ENCODE measurements at regions not wholly inside any gene's neighbourhood (a gene's known extent, or its start where the extent isn't known, plus 50 kb on each side); places are given as distances from the start of the nearest gene placed in this dataset.

- CTCF ChIA-PET = no interaction called here
- POLR2A ChIA-PET (ENCODE audit: low non-redundant PET) = no interaction called here
- no peak for DNase-seq (ENCODE audit: low spot score)
- no peak for TF ChIP-seq CTCF (conservative IDR thresholded peaks at IDR 0.05; ENCODE audit: low read depth)
- H3K27ac ChIP-seq = no peak overlapping the region
Measured at GRCh38 chr3:53978386-53978785, 86.7 kb upstream of the SELENOK start.

- POLR2A ChIA-PET (ENCODE audit: low non-redundant PET) = no interaction called here
- no peak for TF ChIP-seq CTCF (conservative IDR thresholded peaks at IDR 0.05; ENCODE audit: low read depth)
- DNase-seq (ENCODE audit: low spot score) = no peak
- no peak overlapping the region for H3K27ac ChIP-seq
- CTCF ChIA-PET = no interaction called here
Measured at GRCh38 chr3:53975382-53975781, 83.7 kb upstream of the SELENOK start.

- H3K27ac ChIP-seq = no peak overlapping the region
- POLR2A ChIA-PET (ENCODE audit: low non-redundant PET) = no interaction called here
- CTCF ChIA-PET = no interaction called here
- DNase-seq (ENCODE audit: low spot score) = no peak
- no peak for TF ChIP-seq CTCF (conservative IDR thresholded peaks at IDR 0.05; ENCODE audit: low read depth)
Measured at GRCh38 chr3:53974324-53974723, 82.7 kb upstream of the SELENOK start.

- CTCF ChIA-PET = no interaction called here
- DNase-seq (ENCODE audit: low spot score) = no peak
- TF ChIP-seq CTCF (conservative IDR thresholded peaks at IDR 0.05; ENCODE audit: low read depth) = no peak
- H3K27ac ChIP-seq = no peak overlapping the region
- POLR2A ChIA-PET (ENCODE audit: low non-redundant PET) = no interaction called here
Measured at GRCh38 chr3:53973905-53974304, 82.2 kb upstream of the SELENOK start.

GRCh38 chr3:53970661-53971060 lies 79.0 kb upstream of the SELENOK start:
- POLR2A ChIA-PET (ENCODE audit: low non-redundant PET) = no interaction called here
- no peak for DNase-seq (ENCODE audit: low spot score)

GRCh38 chr3:53969086-53969485 lies 77.4 kb upstream of the SELENOK start:
- no peak overlapping the region for H3K27ac ChIP-seq
- TF ChIP-seq CTCF (conservative IDR thresholded peaks at IDR 0.05; ENCODE audit: low read depth) = no peak
- DNase-seq (ENCODE audit: low spot score) = no peak
- CTCF ChIA-PET = interaction anchor here (0.7 kb wide), 1 partner anchor 193 kb away, joined by 3 read pairs; no protein-coding TSS in a partner anchor
- POLR2A ChIA-PET (ENCODE audit: low non-redundant PET) = no interaction called here

More at GRCh38 chr3:53970661-53971060, 79.0 kb upstream of the SELENOK start:
- no peak for TF ChIP-seq CTCF (conservative IDR thresholded peaks at IDR 0.05; ENCODE audit: low read depth)
- CTCF ChIA-PET = no interaction called here
- H3K27ac ChIP-seq = no peak overlapping the region

- TF ChIP-seq CTCF (conservative IDR thresholded peaks at IDR 0.05; ENCODE audit: low read depth) = no peak
- H3K27ac ChIP-seq = no peak overlapping the region
- ChIA-PET POLR2A (ENCODE audit: low non-redundant PET) (no interaction called here), CTCF (no interaction called here)
- DNase-seq (ENCODE audit: low spot score) = no peak
Measured at GRCh38 chr3:53965291-53965690, 73.6 kb upstream of the SELENOK start.
